ENCODE measurements at regions not wholly inside any gene's neighbourhood (a gene's known extent, or its start where the extent isn't known, plus 50 kb on each side); places are given as distances from the start of the nearest gene placed in this dataset.

GRCh38 chr9:134267881-134268724 lies 58.2 kb upstream of the RXRA start (continued):
- TF ChIP-seq CHD7 (IDR thresholded peaks at IDR 0.05; ENCODE audit: insufficient replicate concordance, low read length) (no peak), PHF8 (conservative IDR thresholded peaks at IDR 0.05; ENCODE audit: low read depth, low read length) (no peak), TEAD4 (IDR thresholded peaks at IDR 0.05; ENCODE audit: low read depth, low read length) (no peak), KDM1A (IDR thresholded peaks at IDR 0.05; ENCODE audit: borderline replicate concordance, low read length) (no peak), FOSL1 (IDR thresholded peaks at IDR 0.05; ENCODE audit: insufficient read depth, low read depth, low read length) (no peak), CBX5 (IDR thresholded peaks at IDR 0.05; ENCODE audit: low read depth, low read length) (no peak), NRF1 (IDR thresholded peaks at IDR 0.05; ENCODE audit: low read depth, low read length) (no peak), BCL11A (IDR thresholded peaks at IDR 0.05; ENCODE audit: low read depth in 2 of 2, low read length in 2 of 2) (no peak)
